Peyer's patch (tissue), 4 donors: ENCODE measurements at regions not wholly inside any gene's neighbourhood (a gene's known extent, or its start where the extent isn't known, plus 50 kb on each side); places are given as distances from the start of the nearest gene placed in this dataset.
"Not testable (repeated sequence)": the region's sequence is repeated elsewhere in the genome, so short reads cannot be mapped to it uniquely, and the experiment has no call there.

Experiments used
- CTCF ChIP-seq, 6 experiments: fragments of 450-650 bp in 4 of 6; fragments of 200-600 bp in 2 of 6; sonication (generic) in 1 of 6; IDR thresholded peaks; one replicate each; pipeline ENCODE4 v1.5.1; 2017 to 2019; ENCODE audit warnings: antibody characterized with exemption in 6 of 6, mild to moderate bottlenecking in 3 of 6, moderate library complexity in 1 of 6
- POLR2A ChIP-seq, 2 donors: fragments of 450-650 bp; IDR thresholded peaks; one replicate each; pipeline ENCODE4 v1.5.1; 2017; ENCODE audit warnings: antibody characterized with exemption in 2 of 2, mild to moderate bottlenecking in 2 of 2, moderate library complexity in 2 of 2

- TF ChIP-seq CTCF, POLR2A (IDR thresholded peaks at IDR 0.05): not testable (repeated sequence)
Observed at GRCh38 chr20:19844850-19845249, 86.8 kb downstream of the RIN2 start.
